DND-41 (cell line): ENCODE measurements at regions not wholly inside any gene's neighbourhood (a gene's known extent, or its start where the extent isn't known, plus 50 kb on each side); places are given as distances from the start of the nearest gene placed in this dataset.

Experiments used
- ATAC-seq: fragments of 200-7000 bp; cut with Tn5 transposase; 3 replicates; pipeline ENCODE4 v1.9.1; 2021; ENCODE audit warnings: low read depth; ENCODE audit not compliant: insufficient read depth
- DNase-seq: peaks from one replicate; pipeline ENCODE4 v3.0.0-alpha.2; 2020
- H2AFZ ChIP-seq: 2 replicates; pipeline ENCODE4 v1.6.0; 2012; ENCODE audit warnings: low read depth, low read length
- H3K27ac ChIP-seq: 2 replicates; pipeline ENCODE4 v1.5.1; 2012; ENCODE audit warnings: low read length, inconsistent platforms
- H3K27me3 ChIP-seq: fragments of 200-600 bp; sonication (generic); 2 replicates; pipeline ENCODE4 v1.6.0; 2012; ENCODE audit warnings: low read length, mild to moderate bottlenecking, inconsistent platforms; ENCODE audit not compliant: insufficient read depth, poor library complexity
- H3K36me3 ChIP-seq: 2 replicates; pipeline ENCODE4 v1.5.1; 2012; ENCODE audit warnings: low read length, inconsistent platforms; ENCODE audit not compliant: insufficient read depth
- H3K4me1 ChIP-seq: 2 replicates; pipeline ENCODE4 v1.5.1; 2012; ENCODE audit warnings: mild to moderate bottlenecking, low read length; ENCODE audit not compliant: insufficient read depth
- H3K4me2 ChIP-seq: 2 replicates; pipeline ENCODE4 v1.6.0; 2012; ENCODE audit warnings: mild to moderate bottlenecking, moderate library complexity, low read length, inconsistent platforms; ENCODE audit not compliant: insufficient read depth
- H3K4me3 ChIP-seq, 2 experiments: fragments of 200-600 bp in 1 of 2; shearing (Covaris generic) in 1 of 2; 2 replicates each; pipeline ENCODE4 v1.5.1; 2012 to 2016; ENCODE audit warnings: inconsistent platforms in 2 of 2, low read length in 2 of 2, mild to moderate bottlenecking in 2 of 2, low read depth in 1 of 2, moderate library complexity in 1 of 2
- H3K79me2 ChIP-seq: 2 replicates; pipeline ENCODE4 v1.6.0; 2012; ENCODE audit warnings: low read length, inconsistent platforms; ENCODE audit not compliant: insufficient read depth
- H3K9ac ChIP-seq: 2 replicates; pipeline ENCODE4 v1.6.0; 2012; ENCODE audit warnings: low read depth, mild to moderate bottlenecking, inconsistent platforms, low read length, moderate library complexity
- H3K9me3 ChIP-seq: 2 replicates; pipeline ENCODE4 v1.5.1; 2012; ENCODE audit warnings: low read length, moderate library complexity, mild to moderate bottlenecking, inconsistent platforms; ENCODE audit not compliant: insufficient read depth, severe bottlenecking
- H4K20me1 ChIP-seq: 2 replicates; pipeline ENCODE4 v1.6.0; 2012; ENCODE audit warnings: low read length; ENCODE audit not compliant: insufficient read depth
- EZH2 ChIP-seq: IDR thresholded peaks from 3 replicates; pipeline ENCODE4 v1.6.1; 2012; ENCODE audit warnings: borderline replicate concordance, low read depth, mild to moderate bottlenecking, moderate library complexity, low read length, inconsistent platforms; ENCODE audit not compliant: severe bottlenecking
- TF ChIP-seq, protein P1 (sequence below): IDR thresholded peaks from 2 replicates; pipeline ENCODE4 v1.5.1; 2012; ENCODE audit warnings: borderline replicate concordance, low read length, moderate library complexity, mild to moderate bottlenecking; ENCODE audit not compliant: poor library complexity, severe bottlenecking; ENCODE audit errors: extremely low read depth

DNA sequence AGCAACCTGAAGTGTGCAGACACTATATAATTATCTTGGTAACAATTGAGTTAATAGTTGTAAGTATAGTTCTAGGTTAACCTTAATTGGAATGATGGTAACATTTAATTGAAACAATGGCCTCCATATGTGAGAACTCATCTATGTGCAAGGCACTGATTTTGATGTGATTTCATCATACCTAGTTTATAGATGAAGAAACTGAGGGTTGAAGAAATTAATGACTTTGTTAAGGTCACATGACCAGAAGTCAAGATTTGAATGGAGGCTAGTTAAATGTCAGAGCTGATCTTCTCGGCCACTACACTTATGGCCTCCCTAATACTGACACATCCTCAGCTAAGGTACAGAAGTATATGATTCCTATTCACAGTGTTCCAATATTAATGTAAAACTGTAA, 128.2 kb upstream of the PSMD7 start:
- no peaks in the 10 kb centered on the region for H4K20me1 ChIP-seq
- H3K4me3 ChIP-seq, result no peak overlapping the region
- H3K9me3 ChIP-seq, result peaks cover 2% of the 10 kb centered on the region
- no peak for ATAC-seq
- no peak overlapping the region for H3K9ac ChIP-seq
- no peak overlapping the region for H3K4me2 ChIP-seq
- DNase-seq, result no peak
- no peaks in the 10 kb centered on the region for H3K79me2 ChIP-seq
- H2AFZ ChIP-seq, result no peak overlapping the region
- H3K27me3 ChIP-seq, result no peaks in the 10 kb centered on the region
- no peaks in the 10 kb centered on the region for H3K36me3 ChIP-seq
- H3K27ac ChIP-seq, result no peak overlapping the region
- TF ChIP-seq EZH2, result no peak
- TF ChIP-seq, protein P1, sequence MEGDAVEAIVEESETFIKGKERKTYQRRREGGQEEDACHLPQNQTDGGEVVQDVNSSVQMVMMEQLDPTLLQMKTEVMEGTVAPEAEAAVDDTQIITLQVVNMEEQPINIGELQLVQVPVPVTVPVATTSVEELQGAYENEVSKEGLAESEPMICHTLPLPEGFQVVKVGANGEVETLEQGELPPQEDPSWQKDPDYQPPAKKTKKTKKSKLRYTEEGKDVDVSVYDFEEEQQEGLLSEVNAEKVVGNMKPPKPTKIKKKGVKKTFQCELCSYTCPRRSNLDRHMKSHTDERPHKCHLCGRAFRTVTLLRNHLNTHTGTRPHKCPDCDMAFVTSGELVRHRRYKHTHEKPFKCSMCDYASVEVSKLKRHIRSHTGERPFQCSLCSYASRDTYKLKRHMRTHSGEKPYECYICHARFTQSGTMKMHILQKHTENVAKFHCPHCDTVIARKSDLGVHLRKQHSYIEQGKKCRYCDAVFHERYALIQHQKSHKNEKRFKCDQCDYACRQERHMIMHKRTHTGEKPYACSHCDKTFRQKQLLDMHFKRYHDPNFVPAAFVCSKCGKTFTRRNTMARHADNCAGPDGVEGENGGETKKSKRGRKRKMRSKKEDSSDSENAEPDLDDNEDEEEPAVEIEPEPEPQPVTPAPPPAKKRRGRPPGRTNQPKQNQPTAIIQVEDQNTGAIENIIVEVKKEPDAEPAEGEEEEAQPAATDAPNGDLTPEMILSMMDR, result no peak
- no peaks in the 10 kb centered on the region for H3K4me1 ChIP-seq

GRCh38 chr16:74166456-74166855, 130.2 kb upstream of the PSMD7 start:
- no peaks in the 10 kb centered on the region for H3K27me3 ChIP-seq
- H3K9me3 ChIP-seq, result no peaks in the 10 kb centered on the region
- no peak for DNase-seq
- no peak overlapping the region for H3K27ac ChIP-seq
- H3K4me2 ChIP-seq, result no peak overlapping the region
- no peak overlapping the region for H3K4me3 ChIP-seq
- H3K36me3 ChIP-seq, result no peaks in the 10 kb centered on the region
- TF ChIP-seq, protein P1, result no peak
- no peak for TF ChIP-seq EZH2
- no peak overlapping the region for H3K9ac ChIP-seq
- no peak overlapping the region for H2AFZ ChIP-seq
- no peaks in the 10 kb centered on the region for H4K20me1 ChIP-seq
- no peaks in the 10 kb centered on the region for H3K79me2 ChIP-seq
- H3K4me1 ChIP-seq, result no peaks in the 10 kb centered on the region
- ATAC-seq, result no peak

DNA sequence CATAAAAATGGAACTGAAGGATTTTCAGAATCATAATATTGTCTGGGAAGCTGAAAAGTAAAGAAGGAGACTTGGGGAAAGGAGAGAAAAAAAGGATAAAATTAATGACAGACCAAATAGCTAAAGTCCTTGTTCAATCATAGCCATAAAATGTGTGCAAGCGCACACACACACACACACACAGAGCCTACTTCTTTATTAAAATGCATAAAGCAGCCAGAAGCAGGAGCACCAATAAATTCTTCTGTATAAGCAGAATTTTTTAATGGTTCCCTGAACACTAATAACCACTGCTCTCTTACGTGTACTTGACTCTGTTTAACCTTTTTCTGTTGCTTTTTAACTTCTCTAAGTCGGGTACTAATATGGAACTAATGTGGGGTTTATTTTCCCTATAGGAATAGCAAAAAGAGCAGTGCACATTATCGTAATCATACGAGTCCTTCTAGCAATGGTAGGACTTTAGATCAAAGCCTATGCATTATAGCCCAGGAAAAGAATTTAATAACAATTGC, 131.0 kb upstream of the PSMD7 start:
- Histone ChIP-seq H2AFZ (no peak overlapping the region), H3K4me3 (no peak overlapping the region), H3K9ac (no peak overlapping the region), H3K9me3 (peaks cover 4% of the 10 kb centered on the region), H3K79me2 (no peaks in the 10 kb centered on the region), H3K36me3 (no peaks in the 10 kb centered on the region), H3K27me3 (no peaks in the 10 kb centered on the region), H3K4me1 (no peaks in the 10 kb centered on the region), H3K4me2 (no peak overlapping the region), H3K27ac (no peak overlapping the region), H4K20me1 (no peaks in the 10 kb centered on the region)
- no peak for ATAC-seq
- no peak for TF ChIP-seq EZH2
- TF ChIP-seq, protein P1, result no peak
- DNase-seq, result no peak

GRCh38 chr16:74160759-74161158, 135.9 kb upstream of the PSMD7 start:
- Histone ChIP-seq H3K79me2 (no peaks in the 10 kb centered on the region), H3K27me3 (no peaks in the 10 kb centered on the region), H3K27ac (no peak overlapping the region), H3K9me3 (peaks cover 9% of the 10 kb centered on the region), H4K20me1 (no peaks in the 10 kb centered on the region), H3K4me3 (no peak overlapping the region), H3K4me2 (no peak overlapping the region), H3K36me3 (no peaks in the 10 kb centered on the region), H2AFZ (no peak overlapping the region), H3K9ac (no peak overlapping the region), H3K4me1 (no peaks in the 10 kb centered on the region)
- ATAC-seq, result no peak
- TF ChIP-seq EZH2, result no peak
- TF ChIP-seq, protein P1, result no peak
- no peak for DNase-seq
